Neural crest cell (in vitro differentiated cells): ENCODE measurements at regions not wholly inside any gene's neighbourhood (a gene's known extent, or its start where the extent isn't known, plus 50 kb on each side); places are given as distances from the start of the nearest gene placed in this dataset.

Experiments
- DNase-seq: peaks from one replicate; pipeline ENCODE4 v3.0.0; 2021; ENCODE audit warnings: low read depth, mixed read lengths, low spot score
- H3K27ac Mint-ChIP-seq: one replicate; pipeline ENCODE4 v1.8.0; 2021; ENCODE audit warnings: mild to moderate bottlenecking, mixed read lengths; ENCODE audit not compliant: unreplicated experiment
- H3K27me3 Mint-ChIP-seq: 2 replicates; pipeline ENCODE4 v1.8.0; 2021; ENCODE audit warnings: low read depth, mild to moderate bottlenecking, mixed read lengths
- H3K36me3 Mint-ChIP-seq: 2 replicates; pipeline ENCODE4 v1.8.0; 2021; ENCODE audit warnings: low read depth, mild to moderate bottlenecking, mixed read lengths
- H3K4me1 Mint-ChIP-seq: 2 replicates; pipeline ENCODE4 v1.8.0; 2021; ENCODE audit warnings: mixed read lengths
- H3K4me3 Mint-ChIP-seq: one replicate; pipeline ENCODE4 v1.8.0; 2021; ENCODE audit warnings: mild to moderate bottlenecking, mixed read lengths
- H3K9me3 Mint-ChIP-seq: 2 replicates; pipeline ENCODE4 v1.8.0; 2021; ENCODE audit warnings: mixed read lengths
- TF ChIP-seq, protein P1 (sequence below): fragments of 200-600 bp; sonication (generic); conservative IDR thresholded peaks from 2 replicates; pipeline ENCODE4 v1.5.0; 2021; ENCODE audit warnings: antibody characterized with exemption, mild to moderate bottlenecking

DNA sequence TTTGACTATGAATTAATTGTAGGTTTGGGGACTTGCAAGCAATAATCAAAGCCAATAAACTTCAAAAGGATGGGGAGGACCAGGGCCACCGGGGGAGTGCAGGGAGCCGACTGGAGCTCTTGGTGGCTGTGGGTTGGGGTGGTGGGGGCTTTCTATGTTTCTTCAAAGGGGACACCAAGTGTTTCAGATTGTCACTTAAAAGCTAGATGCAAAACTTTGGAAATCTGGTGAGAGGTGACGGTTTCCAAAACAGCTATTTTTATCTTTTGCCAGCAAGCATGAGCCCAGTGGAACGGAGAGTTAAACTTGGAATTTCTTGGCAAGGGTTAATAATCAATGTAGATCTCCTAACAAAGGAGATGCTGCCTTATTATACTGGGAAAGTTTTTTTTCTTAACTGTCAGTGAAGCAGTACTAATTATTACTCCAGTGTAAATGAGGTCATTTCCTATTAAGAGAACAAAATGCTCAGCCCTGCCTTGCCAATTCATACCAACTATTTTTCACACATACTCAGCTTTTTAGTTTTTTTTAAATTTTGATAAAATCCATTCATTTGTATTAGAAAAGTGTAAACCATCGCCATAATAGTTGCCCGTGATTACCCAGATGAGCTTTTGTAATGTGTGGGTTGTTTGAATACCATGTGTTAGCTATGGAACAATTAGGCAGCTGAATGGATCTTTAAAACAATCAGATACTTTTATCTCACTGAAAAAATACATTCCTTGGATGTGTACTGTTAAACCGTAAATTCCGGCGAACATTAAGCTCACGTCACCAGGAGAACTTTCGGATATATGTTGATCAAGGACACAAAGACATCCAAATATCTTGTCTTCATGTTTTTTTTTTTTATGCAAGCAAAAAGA lies 95.9 kb upstream of the ZNF536 start:
- Mint-ChIP-seq H3K27ac (peak overlapping the region; percentile 35), H3K36me3 (peaks cover 9% of the 10 kb centered on the region), H3K4me1 (peaks cover 33% of the 10 kb centered on the region), H3K4me3 (no peak overlapping the region), H3K9me3 (peaks cover 9% of the 10 kb centered on the region), H3K27me3 (no peaks in the 10 kb centered on the region)
- TF ChIP-seq, protein P1, sequence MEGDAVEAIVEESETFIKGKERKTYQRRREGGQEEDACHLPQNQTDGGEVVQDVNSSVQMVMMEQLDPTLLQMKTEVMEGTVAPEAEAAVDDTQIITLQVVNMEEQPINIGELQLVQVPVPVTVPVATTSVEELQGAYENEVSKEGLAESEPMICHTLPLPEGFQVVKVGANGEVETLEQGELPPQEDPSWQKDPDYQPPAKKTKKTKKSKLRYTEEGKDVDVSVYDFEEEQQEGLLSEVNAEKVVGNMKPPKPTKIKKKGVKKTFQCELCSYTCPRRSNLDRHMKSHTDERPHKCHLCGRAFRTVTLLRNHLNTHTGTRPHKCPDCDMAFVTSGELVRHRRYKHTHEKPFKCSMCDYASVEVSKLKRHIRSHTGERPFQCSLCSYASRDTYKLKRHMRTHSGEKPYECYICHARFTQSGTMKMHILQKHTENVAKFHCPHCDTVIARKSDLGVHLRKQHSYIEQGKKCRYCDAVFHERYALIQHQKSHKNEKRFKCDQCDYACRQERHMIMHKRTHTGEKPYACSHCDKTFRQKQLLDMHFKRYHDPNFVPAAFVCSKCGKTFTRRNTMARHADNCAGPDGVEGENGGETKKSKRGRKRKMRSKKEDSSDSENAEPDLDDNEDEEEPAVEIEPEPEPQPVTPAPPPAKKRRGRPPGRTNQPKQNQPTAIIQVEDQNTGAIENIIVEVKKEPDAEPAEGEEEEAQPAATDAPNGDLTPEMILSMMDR = no peak
- no peak for DNase-seq

DNA sequence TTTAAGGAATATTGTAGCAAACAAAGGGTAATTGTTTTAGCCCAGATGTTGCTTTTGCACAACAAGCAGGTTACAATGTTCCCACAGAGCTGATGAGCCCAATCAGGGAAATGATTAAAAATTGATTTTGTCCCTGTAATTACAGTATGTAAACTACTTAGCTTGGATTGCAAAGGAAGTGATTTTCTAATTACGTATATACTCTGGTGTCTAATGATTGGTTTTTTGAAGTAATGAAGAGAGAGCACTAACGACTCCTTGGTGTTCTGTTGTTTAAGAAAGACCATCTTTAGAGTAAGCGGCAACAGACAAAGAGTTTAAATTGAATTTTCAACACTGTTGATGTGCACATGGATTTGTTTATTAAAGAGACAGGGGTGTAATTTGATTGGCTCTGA lies 95.3 kb upstream of the ZNF536 start:
- TF ChIP-seq, protein P1 = no peak
- H3K36me3 Mint-ChIP-seq = peaks cover 9% of the 10 kb centered on the region
- peaks cover 9% of the 10 kb centered on the region for H3K9me3 Mint-ChIP-seq
- H3K4me1 Mint-ChIP-seq = peaks cover 35% of the 10 kb centered on the region
- H3K27me3 Mint-ChIP-seq = no peaks in the 10 kb centered on the region
- no peak overlapping the region for H3K27ac Mint-ChIP-seq
- DNase-seq = no peak
- H3K4me3 Mint-ChIP-seq = no peak overlapping the region

DNA sequence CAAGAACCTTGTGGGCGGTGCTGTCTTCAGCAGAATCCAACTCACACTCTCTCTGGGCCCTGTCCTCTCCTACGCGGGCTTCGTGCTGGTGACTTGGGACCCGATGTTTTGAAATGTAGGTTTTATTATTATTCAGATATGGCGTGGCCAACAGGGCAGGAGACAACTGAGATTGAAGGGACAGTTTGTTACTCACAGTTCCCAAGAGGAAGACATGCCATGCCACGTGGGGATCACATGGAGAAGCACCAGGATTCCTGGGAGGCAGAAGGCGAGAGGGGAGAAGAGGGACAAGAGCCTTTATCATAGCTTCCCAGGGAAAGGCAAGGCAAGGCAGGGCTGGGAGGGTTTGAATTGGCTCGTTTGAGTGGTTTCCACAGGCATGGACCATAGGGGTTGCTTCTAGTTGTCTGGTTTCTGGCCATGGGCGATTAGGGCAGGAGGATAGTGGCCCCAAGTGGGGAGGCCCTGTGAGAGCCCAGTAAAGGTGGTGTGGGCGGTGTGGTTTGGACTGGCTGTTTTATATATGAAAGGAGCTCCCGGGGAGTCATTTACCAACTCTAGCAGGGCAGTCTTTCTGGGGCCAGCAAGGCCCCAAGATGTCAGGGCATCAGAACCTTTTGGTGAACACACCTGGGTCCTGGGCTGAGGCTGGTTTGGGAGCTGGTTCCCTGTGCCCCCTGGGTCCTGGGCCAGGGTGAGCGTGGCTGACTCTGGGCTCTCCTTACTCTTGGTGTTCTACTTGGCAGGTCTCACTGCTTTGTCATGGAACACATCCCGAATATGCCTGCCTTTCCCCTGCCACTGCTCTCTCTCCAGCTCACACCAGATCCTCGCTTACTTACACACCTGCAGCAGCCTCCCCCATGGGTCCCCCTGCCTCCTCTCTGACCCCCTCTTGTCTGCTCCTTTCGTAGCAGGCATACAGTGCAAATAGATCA lies 94.0 kb upstream of the ZNF536 start:
- Mint-ChIP-seq H3K4me3 (no peak overlapping the region), H3K27ac (no peak overlapping the region), H3K36me3 (peaks cover 7% of the 10 kb centered on the region), H3K27me3 (no peaks in the 10 kb centered on the region), H3K9me3 (peaks cover 5% of the 10 kb centered on the region), H3K4me1 (peaks cover 44% of the 10 kb centered on the region)
- TF ChIP-seq, protein P1 = no peak
- DNase-seq = no peak

DNA sequence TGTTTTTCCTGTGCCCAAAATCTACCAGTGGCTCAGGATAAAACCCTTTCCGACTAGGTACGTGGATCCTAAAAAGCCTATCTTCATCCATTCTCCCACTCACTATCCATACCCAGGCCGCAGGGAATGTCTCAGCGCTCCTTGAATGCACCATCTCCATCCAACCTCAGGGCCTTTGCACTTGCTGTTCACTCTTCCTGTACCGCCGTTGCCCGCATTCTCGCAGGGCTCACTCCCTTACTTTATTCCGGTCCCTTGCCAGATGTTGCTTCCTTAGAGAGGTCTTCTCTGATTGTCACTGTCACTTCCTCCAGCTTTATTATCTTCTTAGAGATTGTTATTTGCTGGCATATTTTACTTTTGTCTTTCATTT lies 93.3 kb upstream of the ZNF536 start:
- Mint-ChIP-seq H3K4me3 (no peak overlapping the region), H3K36me3 (peaks cover 3% of the 10 kb centered on the region), H3K27ac (no peak overlapping the region), H3K4me1 (peaks cover 47% of the 10 kb centered on the region), H3K9me3 (no peaks in the 10 kb centered on the region), H3K27me3 (no peaks in the 10 kb centered on the region)
- TF ChIP-seq, protein P1 = no peak
- no peak for DNase-seq

DNA sequence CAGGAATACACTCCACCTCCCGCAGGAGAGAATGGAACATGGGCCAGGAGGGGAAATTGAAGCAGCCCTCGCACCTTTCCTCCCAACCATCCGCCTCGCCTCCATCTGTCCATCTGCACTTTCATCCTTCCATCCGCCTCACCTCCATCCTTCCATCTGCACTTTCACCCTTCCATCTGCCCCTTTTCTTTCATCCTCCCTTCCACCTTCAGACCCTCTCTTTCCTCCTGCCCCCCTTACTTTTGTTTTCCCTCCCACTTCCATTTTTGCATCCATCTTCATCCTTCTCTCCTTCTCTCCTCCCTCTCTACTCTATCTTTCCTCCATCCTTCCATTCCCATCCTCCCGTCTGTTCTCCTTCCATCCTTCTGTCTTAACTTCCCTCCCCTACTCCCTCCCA lies 92.2 kb upstream of the ZNF536 start:
- no peaks in the 10 kb centered on the region for H3K36me3 Mint-ChIP-seq
- peaks cover 47% of the 10 kb centered on the region for H3K4me1 Mint-ChIP-seq
- no peak overlapping the region for H3K27ac Mint-ChIP-seq

More for the DNA sequence above, 92.2 kb upstream of the ZNF536 start:
- no peaks in the 10 kb centered on the region for H3K9me3 Mint-ChIP-seq
- no peaks in the 10 kb centered on the region for H3K27me3 Mint-ChIP-seq
- H3K4me3 Mint-ChIP-seq = no peak overlapping the region
- DNase-seq = no peak
- TF ChIP-seq, protein P1 = no peak
